Naive B cell (primary cell): ENCODE measurements at regions not wholly inside any gene's neighbourhood (a gene's known extent, or its start where the extent isn't known, plus 50 kb on each side); places are given as distances from the start of the nearest gene placed in this dataset.

Experiments
- ATAC-seq, 2 donors: fragments of 150-1000 bp; cut with Tn5 transposase; 2 replicates each; pipeline ENCODE4 v1.10.0; 2021; ENCODE audit warnings: low read depth in 2 of 2, mild to moderate bottlenecking in 2 of 2, moderate library complexity in 2 of 2
- DNase-seq: peaks from one replicate; pipeline ENCODE4 v3.0.0; 2022
- H3K27ac Mint-ChIP-seq, 6 donors: one replicate each; pipeline ENCODE4 v1.8.0; 2020 to 2022; ENCODE audit warnings: mild to moderate bottlenecking in 6 of 6, mixed read lengths in 6 of 6, moderate library complexity in 5 of 6, inconsistent platforms in 2 of 6
- H3K27me3 Mint-ChIP-seq, 3 donors: one replicate each; pipeline ENCODE4 v1.8.0; 2021 to 2022; ENCODE audit warnings: mixed read lengths in 3 of 3, mild to moderate bottlenecking in 1 of 3
- H3K36me3 Mint-ChIP-seq, 2 donors: one replicate each; pipeline ENCODE4 v1.8.0; 2020 to 2022; ENCODE audit warnings: mixed read lengths in 2 of 2, inconsistent platforms in 1 of 2, mild to moderate bottlenecking in 1 of 2
- H3K4me1 Mint-ChIP-seq, 3 donors: one replicate each; pipeline ENCODE4 v1.8.0; 2020 to 2022; ENCODE audit warnings: mixed read lengths in 3 of 3, inconsistent platforms in 1 of 3, mild to moderate bottlenecking in 1 of 3, moderate library complexity in 1 of 3
- H3K4me3 Mint-ChIP-seq, 8 donors: one replicate each; pipeline ENCODE4 v1.8.0; 2020 to 2022; ENCODE audit warnings: mild to moderate bottlenecking in 8 of 8, mixed read lengths in 8 of 8, moderate library complexity in 8 of 8, inconsistent platforms in 2 of 8
- H3K9me3 Mint-ChIP-seq, 7 donors: one replicate each; pipeline ENCODE4 v1.8.0; 2020 to 2022; ENCODE audit warnings: mixed read lengths in 7 of 7, mild to moderate bottlenecking in 5 of 7, inconsistent platforms in 2 of 7, moderate library complexity in 1 of 7

GRCh38 chr10:114767101-114767985, 54.2 kb upstream of the FHIP2A start:
- DNase-seq, result peak; percentile 3

GRCh38 chr10:114767986-114768821, 53.4 kb upstream of the FHIP2A start:
- ATAC-seq, result peak; percentile 35 to 37
- no peaks in the 10 kb centered on the region for H3K36me3 Mint-ChIP-seq
- peaks cover 0 to 2% (median 0%) of the 10 kb centered on the region in 7 donors for H3K9me3 Mint-ChIP-seq
- no peak overlapping the region for H3K27ac Mint-ChIP-seq
- DNase-seq, result peak; percentile 7
- H3K4me1 Mint-ChIP-seq, result peaks cover 4 to 10% (median 7%) of the 10 kb centered on the region in 3 donors
- peaks cover 17 to 38% (median 28%) of the 10 kb centered on the region in 3 donors for H3K27me3 Mint-ChIP-seq
- H3K4me3 Mint-ChIP-seq, result peak overlapping the region; percentile 61 to 80 (median 74)

More at GRCh38 chr10:114767101-114767985, 54.2 kb upstream of the FHIP2A start:
- peak overlapping the region; percentile 44 to 86 (median 83) for H3K4me3 Mint-ChIP-seq
- H3K27ac Mint-ChIP-seq, result peak overlapping the region in 1 of 6 donors; percentile 88
- H3K9me3 Mint-ChIP-seq, result peaks cover 0 to 3% (median 0%) of the 10 kb centered on the region in 7 donors
- H3K4me1 Mint-ChIP-seq, result peaks cover 4 to 10% (median 7%) of the 10 kb centered on the region in 3 donors
- peaks cover 25 to 46% (median 37%) of the 10 kb centered on the region in 3 donors for H3K27me3 Mint-ChIP-seq
- ATAC-seq, result peak; percentile 21 to 28
- H3K36me3 Mint-ChIP-seq, result no peaks in the 10 kb centered on the region

- DNase-seq (no peak), ATAC-seq (no peak)
- Mint-ChIP-seq H3K4me1 (peaks cover 4 to 10% (median 7%) of the 10 kb centered on the region in 3 donors), H3K4me3 (peak overlapping the region in 3 of 8 donors; percentile 14 to 73 (median 54)), H3K27me3 (peaks cover 17 to 30% (median 24%) of the 10 kb centered on the region in 3 donors), H3K9me3 (no peaks in the 10 kb centered on the region), H3K36me3 (no peaks in the 10 kb centered on the region), H3K27ac (no peak overlapping the region)
Measured at GRCh38 chr10:114770009-114770408, 51.6 kb upstream of the FHIP2A start.

- no peaks in the 10 kb centered on the region for H3K9me3 Mint-ChIP-seq
- no peak for ATAC-seq
- peaks cover 14 to 27% (median 17%) of the 10 kb centered on the region in 3 donors for H3K27me3 Mint-ChIP-seq
- no peak for DNase-seq
- H3K4me3 Mint-ChIP-seq, result no peak overlapping the region
- H3K27ac Mint-ChIP-seq, result no peak overlapping the region
- peaks cover 4 to 10% (median 7%) of the 10 kb centered on the region in 3 donors for H3K4me1 Mint-ChIP-seq
- H3K36me3 Mint-ChIP-seq, result no peaks in the 10 kb centered on the region
Measured at GRCh38 chr10:114771157-114771556, 50.4 kb upstream of the FHIP2A start.

GRCh38 chr10:114771749-114772148, 49.8 kb upstream of the FHIP2A start:
- Mint-ChIP-seq H3K4me1 (peaks cover 2 to 8% (median 7%) of the 10 kb centered on the region in 3 donors), H3K4me3 (no peak overlapping the region), H3K36me3 (no peaks in the 10 kb centered on the region), H3K27me3 (peaks cover 12 to 23% (median 13%) of the 10 kb centered on the region in 3 donors), H3K27ac (no peak overlapping the region), H3K9me3 (no peaks in the 10 kb centered on the region)
- ATAC-seq (no peak), DNase-seq (no peak)
